ENCODE measurements at regions not wholly inside any gene's neighbourhood (a gene's known extent, or its start where the extent isn't known, plus 50 kb on each side); places are given as distances from the start of the nearest gene placed in this dataset.
"Not testable (repeated sequence)": the region's sequence is repeated elsewhere in the genome, so short reads cannot be mapped to it uniquely, and the experiment has no call there.

DNA sequence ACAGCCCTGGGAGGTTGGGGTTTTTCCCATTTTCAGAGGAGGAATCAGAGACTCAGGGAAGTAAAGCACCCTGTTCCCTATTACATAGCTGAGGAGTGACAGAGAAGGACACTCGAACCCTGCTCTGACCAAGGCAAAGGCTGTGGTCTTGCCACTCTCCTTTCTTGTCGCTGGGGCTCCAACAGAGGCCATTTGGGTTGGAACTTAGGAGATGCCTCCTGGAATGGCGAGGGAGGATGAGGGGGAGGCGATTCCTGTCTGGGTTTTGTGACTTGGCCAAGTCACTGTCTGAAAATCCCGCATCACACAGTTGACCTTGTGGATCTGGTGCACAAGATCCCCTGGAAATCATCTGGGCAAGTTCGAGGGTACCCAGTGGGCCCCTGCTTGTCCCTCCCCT lies 64.0 kb upstream of the HAND1 start:
- no peaks in the 10 kb centered on the region for H3K9me3 ChIP-seq
- H3K4me3 ChIP-seq: no peak overlapping the region
- no peaks in the 10 kb centered on the region for H3K4me1 ChIP-seq
- WGBS, 2 donors (ENCODE audit: low coverage in 1 of 2): 20 to 50% methylated on average over 1 to 2 of the region's 6 CpGs
- H3K36me3 ChIP-seq: no peaks in the 10 kb centered on the region
- ATAC-seq: no peak
- H3K27ac ChIP-seq: no peak overlapping the region
- TF ChIP-seq EP300 (IDR thresholded peaks at IDR 0.05) (no peak), POLR2AphosphoS5 (IDR thresholded peaks at IDR 0.05) (no peak), POLR2A (IDR thresholded peaks at IDR 0.05) (no peak)
- TF ChIP-seq, protein P1, sequence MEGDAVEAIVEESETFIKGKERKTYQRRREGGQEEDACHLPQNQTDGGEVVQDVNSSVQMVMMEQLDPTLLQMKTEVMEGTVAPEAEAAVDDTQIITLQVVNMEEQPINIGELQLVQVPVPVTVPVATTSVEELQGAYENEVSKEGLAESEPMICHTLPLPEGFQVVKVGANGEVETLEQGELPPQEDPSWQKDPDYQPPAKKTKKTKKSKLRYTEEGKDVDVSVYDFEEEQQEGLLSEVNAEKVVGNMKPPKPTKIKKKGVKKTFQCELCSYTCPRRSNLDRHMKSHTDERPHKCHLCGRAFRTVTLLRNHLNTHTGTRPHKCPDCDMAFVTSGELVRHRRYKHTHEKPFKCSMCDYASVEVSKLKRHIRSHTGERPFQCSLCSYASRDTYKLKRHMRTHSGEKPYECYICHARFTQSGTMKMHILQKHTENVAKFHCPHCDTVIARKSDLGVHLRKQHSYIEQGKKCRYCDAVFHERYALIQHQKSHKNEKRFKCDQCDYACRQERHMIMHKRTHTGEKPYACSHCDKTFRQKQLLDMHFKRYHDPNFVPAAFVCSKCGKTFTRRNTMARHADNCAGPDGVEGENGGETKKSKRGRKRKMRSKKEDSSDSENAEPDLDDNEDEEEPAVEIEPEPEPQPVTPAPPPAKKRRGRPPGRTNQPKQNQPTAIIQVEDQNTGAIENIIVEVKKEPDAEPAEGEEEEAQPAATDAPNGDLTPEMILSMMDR (IDR thresholded peaks at IDR 0.05): no peak
- peaks cover 68% of the 10 kb centered on the region for H3K27me3 ChIP-seq

DNA sequence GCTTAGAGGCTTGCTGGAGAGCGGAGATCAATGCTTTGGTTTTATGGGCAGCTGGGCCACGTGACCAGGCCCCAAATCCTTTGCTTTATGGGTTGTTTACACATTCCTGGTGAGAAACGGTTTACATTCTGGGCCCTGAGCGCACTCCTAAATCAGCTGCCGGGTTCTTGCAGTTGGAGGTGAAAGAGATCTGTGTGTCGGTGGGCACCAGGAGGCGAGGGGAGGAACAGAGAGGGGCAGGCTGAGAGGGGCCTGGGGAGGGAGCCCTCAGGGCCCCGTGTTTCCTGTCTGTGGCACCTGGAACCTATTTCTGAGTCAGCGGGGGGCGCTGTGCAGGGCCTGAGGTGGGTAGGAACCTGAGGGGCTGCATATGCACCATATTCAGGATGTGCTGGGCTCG lies 63.5 kb upstream of the HAND1 start:
- Histone ChIP-seq H3K4me3 (no peak overlapping the region), H3K27ac (no peak overlapping the region)
- no peak for ATAC-seq

DNA sequence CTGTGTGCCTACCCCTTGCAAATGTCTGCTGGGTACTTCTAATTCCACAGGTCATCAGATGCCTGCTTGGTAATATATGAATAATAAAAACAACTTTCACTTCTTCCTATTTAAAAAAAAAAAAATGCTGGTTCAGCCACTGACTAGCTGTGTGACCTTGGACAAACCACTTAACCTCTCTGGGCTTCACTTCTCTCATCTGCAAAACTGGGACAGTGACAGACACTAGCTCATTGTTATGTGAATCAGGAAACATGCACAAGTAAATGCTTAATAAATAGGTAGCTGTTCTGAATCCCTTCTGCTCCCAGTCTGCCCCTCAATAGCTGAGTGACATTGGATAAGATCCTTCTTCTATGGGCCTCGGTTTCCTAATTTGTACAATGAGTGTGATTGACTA lies 62.6 kb upstream of the HAND1 start:
- Histone ChIP-seq H3K36me3 (no peaks in the 10 kb centered on the region), H3K27ac (no peak overlapping the region), H3K4me1 (no peaks in the 10 kb centered on the region), H3K4me3 (no peak overlapping the region), H3K27me3 (peaks cover 69% of the 10 kb centered on the region), H3K9me3 (no peaks in the 10 kb centered on the region)
- no peak for TF ChIP-seq POLR2A (IDR thresholded peaks at IDR 0.05)
- TF ChIP-seq, protein P1 (IDR thresholded peaks at IDR 0.05): no peak
- no peak for TF ChIP-seq EP300 (IDR thresholded peaks at IDR 0.05)
- no peak for TF ChIP-seq POLR2AphosphoS5 (IDR thresholded peaks at IDR 0.05)
- 83 to 86% methylated on average over 1 of the region's 1 CpG for WGBS, 2 donors (ENCODE audit: low coverage in 1 of 2)
- no peak for ATAC-seq

More for the DNA sequence above, 63.5 kb upstream of the HAND1 start:
- Histone ChIP-seq H3K9me3 (no peaks in the 10 kb centered on the region), H3K4me1 (no peaks in the 10 kb centered on the region), H3K27me3 (peaks cover 68% of the 10 kb centered on the region), H3K36me3 (no peaks in the 10 kb centered on the region)
- WGBS, 2 donors (ENCODE audit: low coverage in 1 of 2): 2% methylated on average over 7 of the region's 11 CpGs; no CpG with 5 or more reads in 1 of the 2 donors
- TF ChIP-seq EP300 (IDR thresholded peaks at IDR 0.05): no peak
- TF ChIP-seq, protein P1 (IDR thresholded peaks at IDR 0.05): no peak
- no peak for TF ChIP-seq POLR2A (IDR thresholded peaks at IDR 0.05)
- TF ChIP-seq POLR2AphosphoS5 (IDR thresholded peaks at IDR 0.05): no peak

DNA sequence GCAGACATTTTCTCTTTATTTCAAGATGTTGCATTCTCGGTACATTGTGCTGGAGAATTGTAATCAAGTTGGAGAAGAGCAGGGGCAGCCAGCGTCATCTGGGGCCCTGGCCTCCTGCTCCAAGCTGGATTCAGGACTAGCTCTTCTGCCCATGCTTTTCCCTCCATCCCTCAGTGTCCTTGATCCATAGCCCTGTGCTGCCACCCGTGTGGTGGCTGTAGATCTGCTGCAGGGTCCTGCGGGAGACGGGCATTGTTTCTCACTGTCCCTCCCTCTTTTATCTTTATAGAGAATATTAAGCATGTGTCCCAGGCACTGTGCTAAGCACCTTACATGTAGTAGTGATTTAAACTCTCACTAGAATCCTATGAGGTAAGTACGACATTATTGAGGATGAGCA lies 60.5 kb upstream of the HAND1 start:
- 66 to 82% methylated on average over 6 of the region's 6 CpGs for WGBS, 2 donors (ENCODE audit: low coverage in 1 of 2)
- Histone ChIP-seq H3K4me3 (no peak overlapping the region), H3K36me3 (no peaks in the 10 kb centered on the region), H3K27ac (no peak overlapping the region), H3K9me3 (no peaks in the 10 kb centered on the region), H3K4me1 (no peaks in the 10 kb centered on the region), H3K27me3 (peaks cover 63% of the 10 kb centered on the region)
- TF ChIP-seq EP300 (IDR thresholded peaks at IDR 0.05): no peak
- TF ChIP-seq, protein P1 (IDR thresholded peaks at IDR 0.05): no peak
- no peak for ATAC-seq

DNA sequence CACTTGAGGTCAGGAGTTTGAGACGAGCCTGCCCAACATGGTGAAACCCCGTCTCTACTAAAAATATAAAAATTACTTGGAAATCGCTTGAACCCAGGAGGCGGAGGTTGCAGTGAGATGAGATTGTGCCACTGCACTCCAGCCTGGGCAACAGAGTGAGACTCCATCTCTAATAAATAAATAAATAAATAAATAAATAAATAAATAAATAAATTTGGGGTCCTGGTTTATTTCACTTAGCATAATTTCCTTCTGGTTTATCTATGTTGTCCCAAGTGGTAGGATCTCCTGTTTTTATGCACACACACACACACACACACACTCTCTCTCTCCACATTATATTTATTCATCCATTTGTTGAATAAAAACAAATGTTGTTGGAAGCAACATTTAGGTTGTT lies 58.4 kb upstream of the HAND1 start:
- not testable (repeated sequence) for H3K4me3 ChIP-seq, H3K27ac ChIP-seq, ATAC-seq, H3K9me3 ChIP-seq, H3K36me3 ChIP-seq, H3K4me1 ChIP-seq
- WGBS, 2 donors (ENCODE audit: low coverage in 1 of 2): 87 to 94% methylated on average over 3 to 4 of the region's 4 CpGs
- peaks cover 61% of the 10 kb centered on the region for H3K27me3 ChIP-seq

DNA sequence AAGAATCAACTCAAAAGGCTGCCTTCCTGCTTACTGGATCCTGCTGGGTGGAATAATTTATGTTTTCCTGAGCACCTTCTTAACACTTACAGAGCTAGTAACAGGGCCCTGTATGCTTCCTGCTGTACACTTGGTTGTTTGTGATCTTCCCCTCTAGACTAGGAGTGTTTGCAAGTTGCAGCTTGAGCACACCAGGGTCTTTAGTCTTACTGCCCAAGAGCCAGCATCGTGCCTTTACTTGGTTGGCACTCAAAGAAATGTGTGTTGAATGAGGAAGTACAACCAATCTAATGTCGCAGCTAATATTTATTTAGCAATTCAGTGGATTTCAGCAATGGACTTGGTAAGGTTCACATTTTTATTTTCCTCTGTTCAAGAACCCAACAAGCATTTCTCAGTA lies 57.5 kb upstream of the HAND1 start:
- 61 to 63% methylated on average over 1 to 2 of the region's 2 CpGs for WGBS, 2 donors (ENCODE audit: low coverage in 1 of 2)
- H3K36me3 ChIP-seq: no peaks in the 10 kb centered on the region
- H3K27me3 ChIP-seq: peaks cover 59% of the 10 kb centered on the region
- no peak overlapping the region for H3K27ac ChIP-seq
- no peaks in the 10 kb centered on the region for H3K4me1 ChIP-seq
- ATAC-seq: no peak
- TF ChIP-seq POLR2A (IDR thresholded peaks at IDR 0.05): no peak
- TF ChIP-seq, protein P1 (IDR thresholded peaks at IDR 0.05): no peak
- no peak for TF ChIP-seq POLR2AphosphoS5 (IDR thresholded peaks at IDR 0.05)
- no peak for TF ChIP-seq EP300 (IDR thresholded peaks at IDR 0.05)
- H3K4me3 ChIP-seq: no peak overlapping the region
- no peaks in the 10 kb centered on the region for H3K9me3 ChIP-seq
